ENCODE measurements at regions not wholly inside any gene's neighbourhood (a gene's known extent, or its start where the extent isn't known, plus 50 kb on each side); places are given as distances from the start of the nearest gene placed in this dataset.

- no peak for TF ChIP-seq POLR2AphosphoS5 (IDR thresholded peaks at IDR 0.05)
- no peak for TF ChIP-seq CTCF (IDR thresholded peaks at IDR 0.05)
- no peak for TF ChIP-seq POLR2A (IDR thresholded peaks at IDR 0.05)
- TF ChIP-seq EP300 (IDR thresholded peaks at IDR 0.05) = no peak
These were observed 156.0 kb upstream of the PTBP2 start for GRCh38 chr1:96565546-96565945.
